Uterus (tissue), 2 donors: ENCODE measurements at regions not wholly inside any gene's neighbourhood (a gene's known extent, or its start where the extent isn't known, plus 50 kb on each side); places are given as distances from the start of the nearest gene placed in this dataset.

Experiments used
- POLR2A ChIP-seq, 2 donors: fragments of 450-650 bp; IDR thresholded peaks; one replicate each; pipeline ENCODE4 v1.6.1; 2016; ENCODE audit warnings: antibody characterized with exemption in 2 of 2, mild to moderate bottlenecking in 1 of 2, moderate library complexity in 1 of 2
- TF ChIP-seq, protein P1 (sequence below), 4 experiments: fragments of 200-600 bp in 2 of 4; fragments of 450-650 bp in 2 of 4; sonication (generic) in 2 of 4; IDR thresholded peaks; one replicate each; pipeline ENCODE4 v1.5.1; 2016 to 2019; ENCODE audit warnings: antibody characterized with exemption in 4 of 4, mild to moderate bottlenecking in 2 of 4, moderate library complexity in 1 of 4

DNA sequence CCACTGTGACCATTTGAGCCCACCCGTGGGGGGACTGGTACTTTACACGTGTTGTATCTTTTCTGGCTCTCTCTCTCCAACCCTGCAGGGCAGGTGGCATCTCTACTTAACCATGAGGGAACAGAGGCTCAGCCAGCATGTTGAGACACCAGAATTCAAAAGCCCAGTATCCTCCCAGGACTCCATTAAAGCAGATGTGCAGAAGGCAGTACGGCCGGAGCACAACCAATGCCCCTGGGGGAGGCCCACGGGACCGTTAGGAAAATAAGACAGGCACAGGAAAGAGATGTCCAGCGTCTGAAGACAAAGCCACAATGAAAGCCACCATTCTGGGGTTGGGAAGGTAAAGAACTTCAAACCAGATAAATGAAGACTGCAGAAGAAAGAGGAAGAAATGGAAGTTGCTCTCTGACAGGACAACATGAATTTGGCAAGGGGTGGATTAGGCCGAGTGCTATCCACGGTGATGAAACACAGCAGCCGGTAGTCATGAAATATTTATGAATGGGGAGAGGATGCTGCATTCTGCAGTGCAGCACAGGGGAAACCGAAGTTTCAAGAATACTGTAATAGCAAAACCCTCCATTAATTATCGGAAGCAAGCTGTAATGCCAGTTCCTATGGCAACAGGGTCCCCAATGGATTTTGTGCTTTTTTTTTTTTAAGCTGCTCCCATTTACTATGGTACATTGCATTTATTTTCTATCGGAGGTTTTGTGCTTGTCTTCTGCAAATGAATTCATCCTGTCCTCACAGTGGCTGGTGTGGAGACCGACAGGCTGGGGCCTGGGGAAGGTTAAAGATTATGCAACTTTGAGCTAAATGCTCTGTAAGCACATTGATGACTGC, 179.4 kb downstream of the NRN1 start:
- TF ChIP-seq POLR2A (IDR thresholded peaks at IDR 0.05): no peak
- TF ChIP-seq, protein P1, sequence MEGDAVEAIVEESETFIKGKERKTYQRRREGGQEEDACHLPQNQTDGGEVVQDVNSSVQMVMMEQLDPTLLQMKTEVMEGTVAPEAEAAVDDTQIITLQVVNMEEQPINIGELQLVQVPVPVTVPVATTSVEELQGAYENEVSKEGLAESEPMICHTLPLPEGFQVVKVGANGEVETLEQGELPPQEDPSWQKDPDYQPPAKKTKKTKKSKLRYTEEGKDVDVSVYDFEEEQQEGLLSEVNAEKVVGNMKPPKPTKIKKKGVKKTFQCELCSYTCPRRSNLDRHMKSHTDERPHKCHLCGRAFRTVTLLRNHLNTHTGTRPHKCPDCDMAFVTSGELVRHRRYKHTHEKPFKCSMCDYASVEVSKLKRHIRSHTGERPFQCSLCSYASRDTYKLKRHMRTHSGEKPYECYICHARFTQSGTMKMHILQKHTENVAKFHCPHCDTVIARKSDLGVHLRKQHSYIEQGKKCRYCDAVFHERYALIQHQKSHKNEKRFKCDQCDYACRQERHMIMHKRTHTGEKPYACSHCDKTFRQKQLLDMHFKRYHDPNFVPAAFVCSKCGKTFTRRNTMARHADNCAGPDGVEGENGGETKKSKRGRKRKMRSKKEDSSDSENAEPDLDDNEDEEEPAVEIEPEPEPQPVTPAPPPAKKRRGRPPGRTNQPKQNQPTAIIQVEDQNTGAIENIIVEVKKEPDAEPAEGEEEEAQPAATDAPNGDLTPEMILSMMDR (IDR thresholded peaks at IDR 0.05): no peak
